ENCODE measurements at regions not wholly inside any gene's neighbourhood (a gene's known extent, or its start where the extent isn't known, plus 50 kb on each side); places are given as distances from the start of the nearest gene placed in this dataset.

- TF ChIP-seq, protein P1, sequence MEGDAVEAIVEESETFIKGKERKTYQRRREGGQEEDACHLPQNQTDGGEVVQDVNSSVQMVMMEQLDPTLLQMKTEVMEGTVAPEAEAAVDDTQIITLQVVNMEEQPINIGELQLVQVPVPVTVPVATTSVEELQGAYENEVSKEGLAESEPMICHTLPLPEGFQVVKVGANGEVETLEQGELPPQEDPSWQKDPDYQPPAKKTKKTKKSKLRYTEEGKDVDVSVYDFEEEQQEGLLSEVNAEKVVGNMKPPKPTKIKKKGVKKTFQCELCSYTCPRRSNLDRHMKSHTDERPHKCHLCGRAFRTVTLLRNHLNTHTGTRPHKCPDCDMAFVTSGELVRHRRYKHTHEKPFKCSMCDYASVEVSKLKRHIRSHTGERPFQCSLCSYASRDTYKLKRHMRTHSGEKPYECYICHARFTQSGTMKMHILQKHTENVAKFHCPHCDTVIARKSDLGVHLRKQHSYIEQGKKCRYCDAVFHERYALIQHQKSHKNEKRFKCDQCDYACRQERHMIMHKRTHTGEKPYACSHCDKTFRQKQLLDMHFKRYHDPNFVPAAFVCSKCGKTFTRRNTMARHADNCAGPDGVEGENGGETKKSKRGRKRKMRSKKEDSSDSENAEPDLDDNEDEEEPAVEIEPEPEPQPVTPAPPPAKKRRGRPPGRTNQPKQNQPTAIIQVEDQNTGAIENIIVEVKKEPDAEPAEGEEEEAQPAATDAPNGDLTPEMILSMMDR (conservative IDR thresholded peaks at IDR 0.05; ENCODE audit: low read depth, low read length), result no peak
- TF ChIP-seq POLR2A (IDR thresholded peaks at IDR 0.05; ENCODE audit: low read depth, low read length), result no peak
- TF ChIP-seq RFX5 (IDR thresholded peaks at IDR 0.05; ENCODE audit: low read depth, low read length), result no peak
Measured at GRCh38 chr15:70214941-70215635, 117.4 kb upstream of the TLE3 start.
